Vagina (tissue), 2 donors: ENCODE measurements at regions not wholly inside any gene's neighbourhood (a gene's known extent, or its start where the extent isn't known, plus 50 kb on each side); places are given as distances from the start of the nearest gene placed in this dataset.

Experiments used
- DNase-seq, 2 donors: peaks; one replicate each; pipeline ENCODE4 v3.0.0-alpha.2; 2017; ENCODE audit errors: extremely low spot score in 2 of 2
- H3K27ac ChIP-seq: fragments of 200-600 bp; sonication (generic); one replicate; pipeline ENCODE4 v1.5.1; 2019
- H3K27me3 ChIP-seq: fragments of 200-600 bp; sonication (generic); one replicate; pipeline ENCODE4 v1.5.1; 2019
- H3K36me3 ChIP-seq, 2 donors: fragments of 200-600 bp; sonication (generic); one replicate each; pipeline ENCODE4 v1.5.1; 2017 to 2019
- H3K4me1 ChIP-seq: fragments of 200-600 bp; sonication (generic); one replicate; pipeline ENCODE4 v1.5.1; 2019
- H3K4me3 ChIP-seq, 2 donors: fragments of 200-600 bp; sonication (generic); 1 replicate in 1 of 2; 2 replicates in 1 of 2; pipeline ENCODE4 v1.5.1; 2016 to 2019
- H3K9me3 ChIP-seq: fragments of 200-600 bp; sonication (generic); one replicate; pipeline ENCODE4 v1.5.1; 2019
- CTCF ChIP-seq, 3 experiments: fragments of 450-650 bp in 2 of 3; fragments of 200-600 bp in 1 of 3; sonication (generic) in 1 of 3; IDR thresholded peaks; one replicate each; pipeline ENCODE4 v1.5.1; 2017 to 2019; ENCODE audit warnings: antibody characterized with exemption in 3 of 3, mild to moderate bottlenecking in 2 of 3, moderate library complexity in 2 of 3
- POLR2A ChIP-seq, 2 donors: fragments of 450-650 bp; IDR thresholded peaks; one replicate each; pipeline ENCODE4 v1.6.1; 2017; ENCODE audit warnings: antibody characterized with exemption in 2 of 2, mild to moderate bottlenecking in 2 of 2, moderate library complexity in 2 of 2
- POLR2AphosphoS5 ChIP-seq, 2 donors: sonication (generic); formaldehyde crosslinking; IDR thresholded peaks; one replicate each; pipeline ENCODE4 v1.9.0; 2017; ENCODE audit warnings: antibody characterized with exemption in 2 of 2, mild to moderate bottlenecking in 2 of 2, low read depth in 1 of 2; ENCODE audit not compliant: insufficient read depth in 1 of 2
- intact Hi-C: fragments of 100-400 bp; cut with DNase I; formaldehyde crosslinking; loops from one replicate; pipeline ENCODE4 v1.15.1; 2023

- Histone ChIP-seq H3K4me1 (no peaks in the 10 kb centered on the region), H3K27me3 (no peaks in the 10 kb centered on the region), H3K9me3 (no peaks in the 10 kb centered on the region), H3K4me3 (no peak overlapping the region), H3K27ac (no peak overlapping the region), H3K36me3 (no peaks in the 10 kb centered on the region)
- DNase-seq = no peak
- intact Hi-C loops = no loop called here
- TF ChIP-seq POLR2A (IDR thresholded peaks at IDR 0.05) (no peak), CTCF (IDR thresholded peaks at IDR 0.05) (no peak), POLR2AphosphoS5 (IDR thresholded peaks at IDR 0.05; ENCODE audit: insufficient read depth in 1 of 2, low read depth in 1 of 2) (no peak)
Measured at GRCh38 chr4:185895866-185896265, 83.9 kb upstream of the SORBS2 start.

DNA sequence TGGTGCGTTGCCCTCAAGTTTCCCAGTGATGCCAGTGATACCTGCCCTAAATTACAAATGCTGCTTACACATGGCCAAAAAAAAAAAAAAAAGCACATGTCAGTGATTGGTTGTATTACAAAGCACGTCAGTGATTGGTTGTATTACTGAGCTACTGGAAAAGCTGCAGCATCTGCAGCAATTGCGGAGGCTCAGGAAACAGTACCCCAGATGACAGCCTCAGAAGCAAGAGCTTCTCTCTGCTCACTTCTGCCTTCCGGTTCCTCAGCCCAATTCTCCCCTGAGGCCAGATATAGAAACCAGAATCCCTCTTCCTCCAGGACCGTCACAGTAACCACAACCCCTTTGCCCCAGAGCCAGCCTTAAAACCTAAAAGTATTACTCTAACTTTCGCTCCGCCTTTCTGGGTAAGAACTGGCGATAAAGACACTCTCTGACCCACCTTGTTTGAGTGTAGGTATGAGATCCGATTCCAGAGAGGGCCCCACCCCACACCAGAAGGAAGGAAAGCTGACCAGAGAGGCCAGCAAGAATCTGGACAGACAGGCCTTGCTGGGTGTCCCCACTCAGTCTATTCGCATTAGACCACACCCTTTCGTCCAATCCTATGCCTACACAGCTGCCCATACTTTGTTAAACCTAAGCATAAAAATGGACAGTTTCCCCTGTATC lies 85.0 kb upstream of the SORBS2 start:
- no peaks in the 10 kb centered on the region for H3K4me1 ChIP-seq
- H3K9me3 ChIP-seq = no peaks in the 10 kb centered on the region
- no peak overlapping the region for H3K27ac ChIP-seq
- TF ChIP-seq POLR2A (IDR thresholded peaks at IDR 0.05) = no peak
- TF ChIP-seq POLR2AphosphoS5 (IDR thresholded peaks at IDR 0.05; ENCODE audit: insufficient read depth in 1 of 2, low read depth in 1 of 2) = no peak
- no peak for TF ChIP-seq CTCF (IDR thresholded peaks at IDR 0.05)
- H3K4me3 ChIP-seq = no peak overlapping the region
- intact Hi-C loops = no loop called here
- no peak for DNase-seq
- H3K36me3 ChIP-seq = no peaks in the 10 kb centered on the region
- no peaks in the 10 kb centered on the region for H3K27me3 ChIP-seq

- no peak for DNase-seq
- no peak overlapping the region for H3K4me3 ChIP-seq
- TF ChIP-seq POLR2A (IDR thresholded peaks at IDR 0.05) = no peak
- no peak for TF ChIP-seq CTCF (IDR thresholded peaks at IDR 0.05)
- no peak for TF ChIP-seq POLR2AphosphoS5 (IDR thresholded peaks at IDR 0.05; ENCODE audit: insufficient read depth in 1 of 2, low read depth in 1 of 2)
Measured at GRCh38 chr4:185898413-185898812, 86.4 kb upstream of the SORBS2 start.

DNA sequence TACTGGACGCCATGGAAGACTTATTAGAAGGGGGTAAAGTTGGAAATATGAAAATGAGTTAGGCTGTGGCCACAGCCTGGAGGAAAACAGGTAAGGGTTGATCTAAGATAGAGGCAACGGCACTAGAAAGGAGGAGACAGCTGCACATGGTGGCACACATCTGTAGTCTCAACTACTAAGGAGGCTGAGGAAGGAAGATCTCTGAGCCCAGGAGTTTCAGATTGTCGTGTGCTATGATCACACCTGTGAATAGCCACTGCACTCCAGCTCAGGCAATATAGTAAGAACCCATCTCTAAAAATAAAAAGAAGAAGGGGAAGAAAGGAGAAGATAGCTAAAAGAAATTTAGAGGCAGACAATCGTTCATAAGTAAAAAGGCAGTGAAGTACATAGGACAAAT lies 87.8 kb upstream of the SORBS2 start:
- Histone ChIP-seq H3K27me3 (no peaks in the 10 kb centered on the region), H3K36me3 (no peaks in the 10 kb centered on the region), H3K4me1 (no peaks in the 10 kb centered on the region), H3K4me3 (no peak overlapping the region), H3K27ac (no peak overlapping the region), H3K9me3 (no peaks in the 10 kb centered on the region)
- no peak for DNase-seq
- TF ChIP-seq POLR2AphosphoS5 (IDR thresholded peaks at IDR 0.05; ENCODE audit: insufficient read depth in 1 of 2, low read depth in 1 of 2) = no peak
- TF ChIP-seq POLR2A (IDR thresholded peaks at IDR 0.05) = no peak
- TF ChIP-seq CTCF (IDR thresholded peaks at IDR 0.05) = no peak
- intact Hi-C loops = no loop called here

More at GRCh38 chr4:185898413-185898812, 86.4 kb upstream of the SORBS2 start:
- Histone ChIP-seq H3K4me1 (no peaks in the 10 kb centered on the region), H3K27ac (no peak overlapping the region), H3K27me3 (no peaks in the 10 kb centered on the region), H3K36me3 (no peaks in the 10 kb centered on the region), H3K9me3 (no peaks in the 10 kb centered on the region)
- intact Hi-C loops = no loop called here

DNA sequence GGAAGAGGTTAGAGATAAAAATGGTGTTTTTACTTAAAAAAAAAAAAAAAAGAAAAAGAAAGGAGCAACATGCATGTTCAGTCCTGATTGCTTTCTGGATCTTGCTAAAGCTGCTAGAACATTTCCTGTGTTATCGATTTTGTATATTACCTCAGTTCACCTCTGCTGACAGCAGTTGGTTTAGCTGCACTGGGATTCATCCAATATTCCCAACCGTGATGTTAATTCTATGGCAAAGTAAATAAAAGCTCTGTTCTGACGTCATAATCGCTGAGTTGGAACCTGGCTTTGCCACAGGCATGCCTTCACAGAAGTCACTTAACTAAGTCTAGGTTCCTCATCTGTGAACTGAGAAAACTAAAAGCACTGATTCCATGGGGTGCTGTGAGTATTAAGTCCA lies 90.7 kb upstream of the SORBS2 start:
- H3K4me1 ChIP-seq = no peaks in the 10 kb centered on the region
- H3K27me3 ChIP-seq = no peaks in the 10 kb centered on the region
- no peak overlapping the region for H3K4me3 ChIP-seq
- no peak for DNase-seq
- H3K36me3 ChIP-seq = no peaks in the 10 kb centered on the region
- no peak for TF ChIP-seq POLR2A (IDR thresholded peaks at IDR 0.05)
- TF ChIP-seq POLR2AphosphoS5 (IDR thresholded peaks at IDR 0.05; ENCODE audit: insufficient read depth in 1 of 2, low read depth in 1 of 2) = no peak
- TF ChIP-seq CTCF (IDR thresholded peaks at IDR 0.05) = no peak
- H3K27ac ChIP-seq = no peak overlapping the region
- H3K9me3 ChIP-seq = no peaks in the 10 kb centered on the region
- intact Hi-C loops = no loop called here
